ENCODE measurements at regions not wholly inside any gene's neighbourhood (a gene's known extent, or its start where the extent isn't known, plus 50 kb on each side); places are given as distances from the start of the nearest gene placed in this dataset.

DNA sequence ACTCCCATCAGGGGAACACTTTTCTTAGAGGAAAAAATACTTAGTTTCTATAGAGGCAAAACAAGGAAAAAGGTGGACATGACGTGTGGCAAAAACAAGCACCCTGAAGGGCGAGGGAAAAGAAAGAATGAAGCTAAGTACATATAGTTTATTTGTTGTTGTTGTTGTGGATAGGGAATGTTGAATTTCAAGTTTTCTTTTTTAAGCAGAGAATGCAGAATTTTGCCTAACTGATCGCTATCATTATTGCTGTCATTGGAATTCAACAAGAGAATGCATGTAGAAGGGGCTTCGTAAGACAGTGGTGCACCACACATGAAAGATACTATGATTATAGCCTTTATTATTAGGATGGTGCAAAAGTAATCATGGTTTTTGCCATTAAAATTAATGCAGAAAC, 144.0 kb downstream of the LMO4 start:
- Mint-ChIP-seq H3K4me3 (no peak overlapping the region), H3K36me3 (ENCODE audit: low read depth) (no peaks in the 10 kb centered on the region), H3K9me3 (no peaks in the 10 kb centered on the region), H3K4me1 (ENCODE audit: low read depth) (no peaks in the 10 kb centered on the region), H3K27me3 (no peaks in the 10 kb centered on the region), H3K27ac (no peak overlapping the region)
- ATAC-seq (ENCODE audit: poor library complexity) = no peak
- Histone ChIP-seq H3K4me1 (ENCODE audit: insufficient read depth, low read length) (no peaks in the 10 kb centered on the region), H3K9me3 (ENCODE audit: control insufficient read depth in 1 of 2, insufficient read depth in 1 of 2, low read length in 2 of 2) (no peaks in the 10 kb centered on the region), H3K27ac (ENCODE audit: low read depth in 1 of 2, low read length in 2 of 2) (no peak overlapping the region), H3K36me3 (ENCODE audit: insufficient read depth, low read length) (no peaks in the 10 kb centered on the region), H3K4me3 (ENCODE audit: low read length) (no peak overlapping the region), H3K27me3 (ENCODE audit: control insufficient read depth in 1 of 2, insufficient read depth in 2 of 2, low read length in 2 of 2) (no peaks in the 10 kb centered on the region)
- DNase-seq = no peak
- no peak for TF ChIP-seq CTCF (IDR thresholded peaks at IDR 0.05)
- POLR2A ChIA-PET = no interaction called here
- intact Hi-C loops (cut with DNase I, micrococcal nuclease) = no loop called here
- CTCF ChIA-PET = no interaction called here

GRCh38 chr1:87473203-87473661, 144.6 kb downstream of the LMO4 start:
- intact Hi-C loops (cut with DNase I, micrococcal nuclease) = no loop called here
- Histone ChIP-seq H3K27me3 (ENCODE audit: control insufficient read depth in 1 of 2, insufficient read depth in 2 of 2, low read length in 2 of 2) (no peaks in the 10 kb centered on the region), H3K36me3 (ENCODE audit: insufficient read depth, low read length) (no peaks in the 10 kb centered on the region), H3K4me3 (ENCODE audit: low read length) (no peak overlapping the region), H3K4me1 (ENCODE audit: insufficient read depth, low read length) (no peaks in the 10 kb centered on the region), H3K9me3 (ENCODE audit: control insufficient read depth in 1 of 2, insufficient read depth in 1 of 2, low read length in 2 of 2) (no peaks in the 10 kb centered on the region), H3K27ac (ENCODE audit: low read depth in 1 of 2, low read length in 2 of 2) (no peak overlapping the region)
- no peaks in the 10 kb centered on the region for H3K27me3 Mint-ChIP-seq
- no peak for DNase-seq
- ChIA-PET CTCF (no interaction called here), POLR2A (no interaction called here)
- no peaks in the 10 kb centered on the region for H3K9me3 Mint-ChIP-seq
- H3K27ac Mint-ChIP-seq = no peak overlapping the region
- no peaks in the 10 kb centered on the region for H3K36me3 Mint-ChIP-seq (ENCODE audit: low read depth)
- TF ChIP-seq CTCF (IDR thresholded peaks at IDR 0.05) = no peak
- no peaks in the 10 kb centered on the region for H3K4me1 Mint-ChIP-seq (ENCODE audit: low read depth)
- no peak for ATAC-seq (ENCODE audit: poor library complexity)
- no peak overlapping the region for H3K4me3 Mint-ChIP-seq

DNA sequence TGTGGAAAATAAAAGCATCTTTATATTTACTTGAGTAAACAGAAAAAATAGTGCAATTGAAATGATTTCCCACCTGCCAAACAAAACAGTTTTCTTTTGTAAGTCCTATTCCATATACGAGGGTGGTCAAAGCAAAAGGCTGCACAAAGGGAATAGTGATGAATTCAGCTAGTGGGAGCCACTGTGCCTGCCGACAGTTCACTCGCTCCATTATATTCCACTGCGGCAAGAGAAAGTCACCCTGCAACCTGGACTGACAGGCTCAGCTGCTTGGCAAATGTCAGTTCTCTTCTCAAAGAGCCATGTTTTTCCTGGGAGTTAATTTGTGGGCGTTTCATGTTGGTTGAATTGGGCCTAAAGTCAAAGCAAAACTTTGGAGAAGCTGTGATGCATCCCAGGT, 145.4 kb downstream of the LMO4 start:
- no peaks in the 10 kb centered on the region for H3K27me3 Mint-ChIP-seq
- no peak for TF ChIP-seq CTCF (IDR thresholded peaks at IDR 0.05)

More for the DNA sequence above, 145.4 kb downstream of the LMO4 start:
- no peaks in the 10 kb centered on the region for H3K4me1 Mint-ChIP-seq (ENCODE audit: low read depth)
- no peak for DNase-seq
- no peaks in the 10 kb centered on the region for H3K9me3 ChIP-seq (ENCODE audit: control insufficient read depth in 1 of 2, insufficient read depth in 1 of 2, low read length in 2 of 2)
- no peaks in the 10 kb centered on the region for H3K4me1 ChIP-seq (ENCODE audit: insufficient read depth, low read length)
- H3K9me3 Mint-ChIP-seq = no peaks in the 10 kb centered on the region
- ChIA-PET CTCF (no interaction called here), POLR2A (no interaction called here)
- no peaks in the 10 kb centered on the region for H3K36me3 ChIP-seq (ENCODE audit: insufficient read depth, low read length)
- H3K36me3 Mint-ChIP-seq (ENCODE audit: low read depth) = no peaks in the 10 kb centered on the region
- no peaks in the 10 kb centered on the region for H3K27me3 ChIP-seq (ENCODE audit: control insufficient read depth in 1 of 2, insufficient read depth in 2 of 2, low read length in 2 of 2)
- H3K4me3 Mint-ChIP-seq = no peak overlapping the region
- H3K27ac ChIP-seq (ENCODE audit: low read depth in 1 of 2, low read length in 2 of 2) = no peak overlapping the region
- no peak overlapping the region for H3K4me3 ChIP-seq (ENCODE audit: low read length)
- ATAC-seq (ENCODE audit: poor library complexity) = no peak
- intact Hi-C loops (cut with DNase I, micrococcal nuclease) = no loop called here
- H3K27ac Mint-ChIP-seq = no peak overlapping the region

Measured in CD4-positive, alpha-beta T cell (primary cell).